ENCODE measurements at regions not wholly inside any gene's neighbourhood (a gene's known extent, or its start where the extent isn't known, plus 50 kb on each side); places are given as distances from the start of the nearest gene placed in this dataset.
"Not testable (repeated sequence)": the region's sequence is repeated elsewhere in the genome, so short reads cannot be mapped to it uniquely, and the experiment has no call there.

- TF ChIP-seq, protein P1, sequence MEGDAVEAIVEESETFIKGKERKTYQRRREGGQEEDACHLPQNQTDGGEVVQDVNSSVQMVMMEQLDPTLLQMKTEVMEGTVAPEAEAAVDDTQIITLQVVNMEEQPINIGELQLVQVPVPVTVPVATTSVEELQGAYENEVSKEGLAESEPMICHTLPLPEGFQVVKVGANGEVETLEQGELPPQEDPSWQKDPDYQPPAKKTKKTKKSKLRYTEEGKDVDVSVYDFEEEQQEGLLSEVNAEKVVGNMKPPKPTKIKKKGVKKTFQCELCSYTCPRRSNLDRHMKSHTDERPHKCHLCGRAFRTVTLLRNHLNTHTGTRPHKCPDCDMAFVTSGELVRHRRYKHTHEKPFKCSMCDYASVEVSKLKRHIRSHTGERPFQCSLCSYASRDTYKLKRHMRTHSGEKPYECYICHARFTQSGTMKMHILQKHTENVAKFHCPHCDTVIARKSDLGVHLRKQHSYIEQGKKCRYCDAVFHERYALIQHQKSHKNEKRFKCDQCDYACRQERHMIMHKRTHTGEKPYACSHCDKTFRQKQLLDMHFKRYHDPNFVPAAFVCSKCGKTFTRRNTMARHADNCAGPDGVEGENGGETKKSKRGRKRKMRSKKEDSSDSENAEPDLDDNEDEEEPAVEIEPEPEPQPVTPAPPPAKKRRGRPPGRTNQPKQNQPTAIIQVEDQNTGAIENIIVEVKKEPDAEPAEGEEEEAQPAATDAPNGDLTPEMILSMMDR (IDR thresholded peaks at IDR 0.05; ENCODE audit: low read length), result not testable (repeated sequence)
- not testable (repeated sequence) for TF ChIP-seq EZH2 (optimal IDR thresholded peaks at IDR 0.05; ENCODE audit: low read depth, low read length); EZH2phosphoT487 (IDR thresholded peaks at IDR 0.05; ENCODE audit: low read length)
Measured at GRCh38 chr5:21521157-21521556, 1332.0 kb downstream of the CDH12 start.

Measured in MM.1S (cell line).